GM12878 (cell line): ENCODE measurements at regions not wholly inside any gene's neighbourhood (a gene's known extent, or its start where the extent isn't known, plus 50 kb on each side); places are given as distances from the start of the nearest gene placed in this dataset.

Source experiments
- ATAC-seq: fragments of 200-7000 bp; cut with Tn5 transposase; 3 replicates; pipeline ENCODE4 v1.9.1; 2020; ENCODE audit warnings: mild to moderate bottlenecking, moderate library complexity
- BruUV-seq: library from RNA; stranded (reverse); fragments of 400-500 nt; replicated peaks from 2 replicates; lab custom pipeline; 2021; lab: Mats Ljungman, UMichigan
- CTCF ChIA-PET: fragments of 300-600 bp; sonication (Branson Sonifier 250); formaldehyde crosslinking; extraction: SDS; loops from one replicate; lab custom pipeline; 2021; ENCODE audit warnings: inconsistent platforms; lab: Yijun Ruan, JAX
- POLR2A ChIA-PET: fragments of 350-600 bp; formaldehyde crosslinking; extraction: SDS; loops from one replicate; lab custom pipeline; 2021; ENCODE audit warnings: inconsistent platforms; lab: Charles Lee
- RAD21 ChIA-PET: fragments of 300-600 bp; sonication (Branson Sonifier 250); formaldehyde crosslinking; loops from one replicate; lab custom pipeline; 2023; ENCODE audit warnings: antibody characterized with exemption; ENCODE audit not compliant: unreplicated experiment; lab: Charles Lee
- SMC1A ChIA-PET: fragments of 300-600 bp; sonication (Branson Sonifier 250); formaldehyde crosslinking; loops from one replicate; lab custom pipeline; 2023; ENCODE audit not compliant: unreplicated experiment, uncharacterized antibody; lab: Charles Lee
- DNase-seq: peaks from one replicate; pipeline ENCODE4 v3.0.0-alpha.2; 2011; ENCODE audit warnings: low read depth, low spot score
- FAIRE-seq: peaks from 3 replicates; lab custom pipeline; 2011; peaks lifted over from hg19 to GRCh38; lab: Jason Lieb, UNC
- H2AFZ ChIP-seq: 2 replicates; pipeline ENCODE4 v1.6.0; 2011; ENCODE audit warnings: low read depth, low read length, control low read depth; ENCODE audit not compliant: control insufficient read depth
- H3K27ac ChIP-seq: 2 replicates; pipeline ENCODE4 v1.5.1; 2011; ENCODE audit warnings: control low read depth; ENCODE audit not compliant: control insufficient read depth, insufficient read depth
- H3K27me3 ChIP-seq, 2 experiments: replicated peaks in 1 of 2; 2 replicates each; pipeline versions ENCODE4 v1.6.0 to v1.6.1; 2011; ENCODE audit warnings: low read length in 1 of 2; ENCODE audit not compliant: control insufficient read depth in 2 of 2, insufficient read depth in 2 of 2
- H3K36me3 ChIP-seq, 2 experiments: 2 replicates each; pipeline ENCODE4 v1.5.1; 2011; ENCODE audit warnings: low read length in 1 of 2; ENCODE audit not compliant: control insufficient read depth in 2 of 2, insufficient read depth in 2 of 2
- H3K4me1 ChIP-seq: 2 replicates; pipeline ENCODE4 v1.6.1; 2011; ENCODE audit warnings: mild to moderate bottlenecking, low read length, moderate library complexity, mixed read lengths; ENCODE audit not compliant: control insufficient read depth, insufficient read depth
- H3K4me2 ChIP-seq: 2 replicates; pipeline ENCODE4 v1.6.0; 2011; ENCODE audit warnings: control low read depth; ENCODE audit not compliant: control insufficient read depth, insufficient read depth
- H3K4me3 ChIP-seq: fragments of 200-600 bp; sonication (generic); 2 replicates; pipeline ENCODE4 v1.5.1; 2016
- H3K79me2 ChIP-seq: 2 replicates; pipeline ENCODE4 v1.6.0; 2011; ENCODE audit warnings: low read length; ENCODE audit not compliant: control insufficient read depth, insufficient read depth
- H3K9ac ChIP-seq: 2 replicates; pipeline ENCODE4 v1.8.0; 2011; ENCODE audit warnings: low read length, control low read depth, mixed read lengths; ENCODE audit not compliant: control insufficient read depth, insufficient read depth
- H3K9me3 ChIP-seq: replicated peaks from 3 replicates; pipeline ENCODE4 v1.5.1; 2011; ENCODE audit warnings: mild to moderate bottlenecking, low read length; ENCODE audit not compliant: control insufficient read depth, insufficient read depth
- H4K20me1 ChIP-seq: 2 replicates; pipeline ENCODE4 v1.6.0; 2011; ENCODE audit not compliant: control insufficient read depth, insufficient read depth
- BMI1 ChIP-seq: fragments of 450-650 bp; IDR thresholded peaks from 2 replicates; pipeline ENCODE4 v1.6.1; 2016; ENCODE audit warnings: mild to moderate bottlenecking, moderate library complexity, borderline replicate concordance
- CBX3 ChIP-seq: fragments of 200-600 bp; sonication (generic); IDR thresholded peaks from 2 replicates; pipeline ENCODE4 v1.6.1; 2016; ENCODE audit warnings: low read depth, borderline replicate concordance
- CREB1 ChIP-seq: IDR thresholded peaks from 2 replicates; pipeline ENCODE4 v1.6.1; 2012; ENCODE audit warnings: low read depth, mild to moderate bottlenecking, inconsistent platforms
- E4F1 ChIP-seq: fragments of 450-650 bp; IDR thresholded peaks from 2 replicates; pipeline ENCODE4 v1.6.1; 2018; ENCODE audit warnings: borderline replicate concordance, mild to moderate bottlenecking; ENCODE audit not compliant: partially characterized antibody
- FOS ChIP-seq: IDR thresholded peaks from 3 replicates; pipeline ENCODE4 v1.6.1; 2011; ENCODE audit warnings: borderline replicate concordance; ENCODE audit not compliant: insufficient read length; ENCODE audit errors: extremely low read depth
- HCFC1 ChIP-seq: fragments of 150-350 bp; IDR thresholded peaks from 2 replicates; pipeline ENCODE4 v1.6.1; 2014; ENCODE audit warnings: low read length
- IKZF2 ChIP-seq, 2 experiments: fragments of 450-650 bp; IDR thresholded peaks; 2 replicates each; pipeline ENCODE4 v1.6.1; 2017; ENCODE audit warnings: mild to moderate bottlenecking in 2 of 2, moderate library complexity in 2 of 2
- JUNB ChIP-seq: IDR thresholded peaks from 2 replicates; pipeline ENCODE4 v1.6.1; 2016; ENCODE audit warnings: antibody characterized with exemption, mild to moderate bottlenecking
- PAX8 ChIP-seq: fragments of 450-650 bp; IDR thresholded peaks from 2 replicates; pipeline ENCODE4 v1.6.1; 2017; ENCODE audit warnings: mild to moderate bottlenecking, moderate library complexity
- REST ChIP-seq: IDR thresholded peaks from 2 replicates; pipeline ENCODE4 v1.6.1; 2012; ENCODE audit warnings: mild to moderate bottlenecking, low read depth, low read length
- TCF3 ChIP-seq: IDR thresholded peaks from 2 replicates; pipeline ENCODE4 v1.6.1; 2012; ENCODE audit warnings: low read depth, mild to moderate bottlenecking, low read length, borderline replicate concordance; ENCODE audit not compliant: insufficient read depth
- ZBTB4 ChIP-seq: fragments of 450-650 bp; formaldehyde crosslinking; IDR thresholded peaks from 2 replicates; pipeline ENCODE4 v1.4.0; 2022; ENCODE audit warnings: mild to moderate bottlenecking, moderate library complexity
- ZNF24 ChIP-seq: fragments of 450-650 bp; IDR thresholded peaks from 2 replicates; pipeline ENCODE4 v1.6.1; 2017; ENCODE audit warnings: antibody characterized with exemption, mild to moderate bottlenecking
- WGBS: methylation state at CpG from one replicate; pipeline ENCODE4 v1.1.6; 2016; ENCODE audit warnings: low lambda C conversion rate; ENCODE audit not compliant: insufficient replicate concordance, insufficient coverage; ENCODE audit errors: missing lambda C conversion rate; 5-methylcytosine and 5-hydroxymethylcytosine counted together
- in situ Hi-C: fragments of 300-500 bp; cut with MboI; formaldehyde crosslinking; loops from 9 replicates; pipeline ENCODE4 v1.14.3; 2018; ENCODE audit warnings: mixed read lengths
- intact Hi-C: fragments of 100-400 bp; cut with micrococcal nuclease; formaldehyde crosslinking; loops from one replicate; pipeline ENCODE4 v1.14.2; 2022; ENCODE audit not compliant: unreplicated experiment

GRCh38 chr2:94622113-94622618 lies 249.1 kb upstream of the TEKT4 start:
- intact Hi-C loops: no loop called here
- Histone ChIP-seq H3K9me3 (no peaks in the 10 kb centered on the region), H4K20me1 (no peaks in the 10 kb centered on the region), H3K9ac (no peak overlapping the region), H3K27me3 (no peaks in the 10 kb centered on the region), H3K36me3 (no peaks in the 10 kb centered on the region), H3K27ac (no peak overlapping the region), H3K4me1 (no peaks in the 10 kb centered on the region), H3K79me2 (no peaks in the 10 kb centered on the region), H3K4me2 (no peak overlapping the region), H2AFZ (no peak overlapping the region), H3K4me3 (no peak overlapping the region)
- ATAC-seq (no peak), DNase-seq (no peak), FAIRE-seq (no peak)
- in situ Hi-C loops: no loop called here
- RAD21 ChIA-PET: no interaction called here
- WGBS: 80% methylated on average over 29 of the region's 39 CpGs
- BruUV-seq: no TSS peak
- CTCF ChIA-PET: no interaction called here
- POLR2A ChIA-PET: no interaction called here
- no peak for TF ChIP-seq BMI1
- no peak for TF ChIP-seq REST
- TF ChIP-seq HCFC1: no peak
- no peak for TF ChIP-seq FOS
- TF ChIP-seq CREB1: no peak
- no peak for TF ChIP-seq ZBTB4 (CRISPR knock-in tag)
- no peak for TF ChIP-seq E4F1
- no peak for TF ChIP-seq CBX3
- TF ChIP-seq IKZF2 (IDR thresholded peaks at IDR 0.05): no peak
- no peak for TF ChIP-seq JUNB
- no peak for TF ChIP-seq ZNF24
- no peak for TF ChIP-seq TCF3
- TF ChIP-seq PAX8: no peak
- SMC1A ChIA-PET: no interaction called here
